Astrocyte (in vitro differentiated cells and primary cell): ENCODE measurements at regions not wholly inside any gene's neighbourhood (a gene's known extent, or its start where the extent isn't known, plus 50 kb on each side); places are given as distances from the start of the nearest gene placed in this dataset.

Experiments
- DNase-seq: peaks from one replicate; pipeline ENCODE4 v3.0.0-alpha.2; 2010; ENCODE audit warnings: low read depth
- FAIRE-seq: peaks from 2 replicates; lab custom pipeline; 2011; peaks lifted over from hg19 to GRCh38; lab: Jason Lieb, UNC
- H2AFZ ChIP-seq: 2 replicates; pipeline ENCODE4 v1.6.0; 2012; ENCODE audit warnings: low read depth, low read length, inconsistent platforms
- H3K27ac ChIP-seq: 2 replicates; pipeline ENCODE4 v1.5.1; 2011; ENCODE audit warnings: low read depth, low read length, inconsistent platforms
- H3K27me3 ChIP-seq: 2 replicates; pipeline ENCODE4 v1.6.0; 2011; ENCODE audit warnings: low read length, inconsistent platforms; ENCODE audit not compliant: insufficient read depth
- H3K36me3 ChIP-seq: 2 replicates; pipeline ENCODE4 v1.5.1; 2011; ENCODE audit warnings: low read length, inconsistent platforms; ENCODE audit not compliant: insufficient read depth
- H3K4me1 ChIP-seq: 2 replicates; pipeline ENCODE4 v1.5.1; 2011; ENCODE audit warnings: low read length, inconsistent platforms; ENCODE audit not compliant: insufficient read depth
- H3K4me2 ChIP-seq: 2 replicates; pipeline ENCODE4 v1.6.0; 2012; ENCODE audit warnings: low read length, inconsistent platforms
- H3K4me3 ChIP-seq: 2 replicates; pipeline ENCODE4 v1.5.1; 2011; ENCODE audit warnings: low read depth, mild to moderate bottlenecking, low read length, inconsistent platforms; ENCODE audit not compliant: insufficient read depth
- H3K79me2 ChIP-seq: 2 replicates; pipeline ENCODE4 v1.6.0; 2012; ENCODE audit warnings: mild to moderate bottlenecking, low read length, inconsistent platforms; ENCODE audit not compliant: insufficient read depth
- H3K9ac ChIP-seq: 2 replicates; pipeline ENCODE4 v1.6.0; 2012; ENCODE audit warnings: mild to moderate bottlenecking, low read length, inconsistent platforms
- H3K9me3 ChIP-seq: 2 replicates; pipeline ENCODE4 v1.5.1; 2012; ENCODE audit warnings: low read depth, mild to moderate bottlenecking, low read length, inconsistent platforms; ENCODE audit not compliant: insufficient read depth
- H4K20me1 ChIP-seq: 2 replicates; pipeline ENCODE4 v1.6.0; 2012; ENCODE audit warnings: low read length, inconsistent platforms; ENCODE audit not compliant: insufficient read depth
- H3K27ac Mint-ChIP-seq: one replicate; pipeline ENCODE4 v1.8.0; 2021; ENCODE audit warnings: mild to moderate bottlenecking, mixed read lengths; ENCODE audit not compliant: unreplicated experiment
- H3K27me3 Mint-ChIP-seq: one replicate; pipeline ENCODE4 v1.8.0; 2021; ENCODE audit warnings: low read depth, mixed read lengths; ENCODE audit not compliant: unreplicated experiment
- H3K36me3 Mint-ChIP-seq: one replicate; pipeline ENCODE4 v1.8.0; 2021; ENCODE audit warnings: low read depth, mixed read lengths; ENCODE audit not compliant: unreplicated experiment
- H3K4me1 Mint-ChIP-seq: one replicate; pipeline ENCODE4 v1.8.0; 2021; ENCODE audit warnings: low read depth, mixed read lengths; ENCODE audit not compliant: unreplicated experiment
- H3K4me3 Mint-ChIP-seq: one replicate; pipeline ENCODE4 v1.8.0; 2021; ENCODE audit warnings: mild to moderate bottlenecking, moderate library complexity, mixed read lengths; ENCODE audit not compliant: unreplicated experiment
- H3K9me3 Mint-ChIP-seq: one replicate; pipeline ENCODE4 v1.8.0; 2021; ENCODE audit warnings: mild to moderate bottlenecking, mixed read lengths; ENCODE audit not compliant: unreplicated experiment
- CTCF ChIP-seq: IDR thresholded peaks from 2 replicates; pipeline ENCODE4 v1.5.1; 2011; ENCODE audit warnings: low read depth, mild to moderate bottlenecking, inconsistent platforms, low read length, moderate library complexity; ENCODE audit not compliant: insufficient read depth
- EZH2 ChIP-seq: IDR thresholded peaks from 2 replicates; pipeline ENCODE4 v1.6.1; 2012; ENCODE audit warnings: mild to moderate bottlenecking, low read length, inconsistent platforms; ENCODE audit not compliant: insufficient read depth

GRCh38 chr7:123360631-123361030 is 160.9 kb upstream of the SLC13A1 start:
- H3K27ac ChIP-seq = no peak overlapping the region
- no peaks in the 10 kb centered on the region for H3K36me3 ChIP-seq
- Mint-ChIP-seq H3K9me3 (no peaks in the 10 kb centered on the region), H3K27me3 (no peaks in the 10 kb centered on the region), H3K36me3 (no peaks in the 10 kb centered on the region), H3K27ac (no peak overlapping the region), H3K4me1 (peaks cover 4% of the 10 kb centered on the region), H3K4me3 (no peak overlapping the region)
- H3K27me3 ChIP-seq = no peaks in the 10 kb centered on the region
- no peak overlapping the region for H3K4me2 ChIP-seq
- DNase-seq = no peak
- no peaks in the 10 kb centered on the region for H4K20me1 ChIP-seq
- H3K79me2 ChIP-seq = no peaks in the 10 kb centered on the region
- TF ChIP-seq EZH2 (no peak), CTCF (no peak)
- no peaks in the 10 kb centered on the region for H3K4me1 ChIP-seq
- no peak overlapping the region for H3K4me3 ChIP-seq
- H3K9ac ChIP-seq = no peak overlapping the region
- no peak for FAIRE-seq
- H2AFZ ChIP-seq = no peak overlapping the region
- no peaks in the 10 kb centered on the region for H3K9me3 ChIP-seq

- no peaks in the 10 kb centered on the region for H3K27me3 Mint-ChIP-seq
- peak overlapping the region; percentile 76 for H3K4me2 ChIP-seq
- peak overlapping the region; percentile 76 for H3K27ac Mint-ChIP-seq
- no peaks in the 10 kb centered on the region for H3K9me3 Mint-ChIP-seq
- peak overlapping the region; percentile 40 for H3K9ac ChIP-seq
- H4K20me1 ChIP-seq = no peaks in the 10 kb centered on the region
- no peaks in the 10 kb centered on the region for H3K36me3 ChIP-seq
- H2AFZ ChIP-seq = peak overlapping the region; percentile 52
- H3K4me1 Mint-ChIP-seq = peaks cover 9% of the 10 kb centered on the region
- no peak overlapping the region for H3K4me3 Mint-ChIP-seq
- no peaks in the 10 kb centered on the region for H3K27me3 ChIP-seq
- DNase-seq = peak; percentile 6
- H3K27ac ChIP-seq = no peak overlapping the region
- TF ChIP-seq EZH2 (no peak), CTCF (peak; percentile 24)
- no peaks in the 10 kb centered on the region for H3K36me3 Mint-ChIP-seq
- H3K4me3 ChIP-seq = peak overlapping the region; percentile 32
- no peaks in the 10 kb centered on the region for H3K4me1 ChIP-seq
- H3K9me3 ChIP-seq = no peaks in the 10 kb centered on the region
- no peaks in the 10 kb centered on the region for H3K79me2 ChIP-seq
- FAIRE-seq = no peak
Measured at GRCh38 chr7:123355576-123356190, 155.9 kb upstream of the SLC13A1 start.

- Histone ChIP-seq H2AFZ (no peak overlapping the region), H3K27me3 (no peaks in the 10 kb centered on the region), H3K36me3 (no peaks in the 10 kb centered on the region), H3K4me1 (no peaks in the 10 kb centered on the region), H3K4me3 (no peak overlapping the region), H3K9ac (no peak overlapping the region), H4K20me1 (no peaks in the 10 kb centered on the region), H3K4me2 (no peak overlapping the region), H3K27ac (no peak overlapping the region), H3K9me3 (no peaks in the 10 kb centered on the region), H3K79me2 (no peaks in the 10 kb centered on the region)
- FAIRE-seq = no peak
- TF ChIP-seq CTCF = no peak
- TF ChIP-seq EZH2 = no peak
- no peak for DNase-seq
- H3K9me3 Mint-ChIP-seq = no peaks in the 10 kb centered on the region
- H3K27me3 Mint-ChIP-seq = no peaks in the 10 kb centered on the region
- H3K4me3 Mint-ChIP-seq = no peak overlapping the region
- peaks cover 9% of the 10 kb centered on the region for H3K4me1 Mint-ChIP-seq
- no peak overlapping the region for H3K27ac Mint-ChIP-seq
- no peaks in the 10 kb centered on the region for H3K36me3 Mint-ChIP-seq
Measured at GRCh38 chr7:123352973-123353372, 153.2 kb upstream of the SLC13A1 start.
